Transverse colon (tissue), 4 donors: ENCODE measurements at regions not wholly inside any gene's neighbourhood (a gene's known extent, or its start where the extent isn't known, plus 50 kb on each side); places are given as distances from the start of the nearest gene placed in this dataset.

Source experiments
- POLR2A ChIP-seq: fragments of 450-650 bp; IDR thresholded peaks from one replicate; pipeline ENCODE4 v1.6.1; 2016; ENCODE audit warnings: antibody characterized with exemption, mild to moderate bottlenecking, moderate library complexity
- POLR2AphosphoS5 ChIP-seq, 3 donors: sonication (generic); formaldehyde crosslinking; IDR thresholded peaks; one replicate each; pipeline ENCODE4 v1.6.1; 2016; ENCODE audit warnings: antibody characterized with exemption in 3 of 3
- TF ChIP-seq, protein P1 (sequence below), 5 experiments: fragments of 200-600 bp in 3 of 5; fragments of 450-650 bp in 2 of 5; sonication (generic) in 3 of 5; IDR thresholded peaks; 1 replicate in 2 of 5; 2 replicates in 3 of 5; pipeline ENCODE4 v1.5.1; 2016 to 2017; ENCODE audit warnings: antibody characterized with exemption in 5 of 5, inconsistent platforms in 3 of 5, mild to moderate bottlenecking in 2 of 5, moderate library complexity in 1 of 5

DNA sequence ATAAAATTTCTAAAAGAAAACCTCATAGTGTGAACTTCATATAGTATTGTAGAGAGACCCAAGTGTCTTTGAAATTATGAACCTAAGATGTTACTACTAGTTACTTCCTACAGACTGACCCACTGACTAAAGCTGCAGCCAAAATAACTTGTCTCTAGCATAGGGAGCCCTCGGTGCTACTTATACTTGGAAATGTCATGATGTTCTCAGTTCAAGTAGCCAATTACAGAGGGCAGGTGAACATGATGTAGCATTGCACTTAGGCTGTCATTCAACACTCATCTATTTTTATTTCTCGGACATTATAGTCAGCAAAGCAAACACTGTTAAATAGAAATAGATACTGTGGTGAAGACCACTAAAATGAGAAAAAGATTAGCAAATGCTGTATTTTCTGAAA lies 165.6 kb downstream of the AREG start:
- TF ChIP-seq, protein P1, sequence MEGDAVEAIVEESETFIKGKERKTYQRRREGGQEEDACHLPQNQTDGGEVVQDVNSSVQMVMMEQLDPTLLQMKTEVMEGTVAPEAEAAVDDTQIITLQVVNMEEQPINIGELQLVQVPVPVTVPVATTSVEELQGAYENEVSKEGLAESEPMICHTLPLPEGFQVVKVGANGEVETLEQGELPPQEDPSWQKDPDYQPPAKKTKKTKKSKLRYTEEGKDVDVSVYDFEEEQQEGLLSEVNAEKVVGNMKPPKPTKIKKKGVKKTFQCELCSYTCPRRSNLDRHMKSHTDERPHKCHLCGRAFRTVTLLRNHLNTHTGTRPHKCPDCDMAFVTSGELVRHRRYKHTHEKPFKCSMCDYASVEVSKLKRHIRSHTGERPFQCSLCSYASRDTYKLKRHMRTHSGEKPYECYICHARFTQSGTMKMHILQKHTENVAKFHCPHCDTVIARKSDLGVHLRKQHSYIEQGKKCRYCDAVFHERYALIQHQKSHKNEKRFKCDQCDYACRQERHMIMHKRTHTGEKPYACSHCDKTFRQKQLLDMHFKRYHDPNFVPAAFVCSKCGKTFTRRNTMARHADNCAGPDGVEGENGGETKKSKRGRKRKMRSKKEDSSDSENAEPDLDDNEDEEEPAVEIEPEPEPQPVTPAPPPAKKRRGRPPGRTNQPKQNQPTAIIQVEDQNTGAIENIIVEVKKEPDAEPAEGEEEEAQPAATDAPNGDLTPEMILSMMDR (IDR thresholded peaks at IDR 0.05): no peak
- TF ChIP-seq POLR2A (no peak), POLR2AphosphoS5 (IDR thresholded peaks at IDR 0.05) (no peak)
